ENCODE measurements at regions not wholly inside any gene's neighbourhood (a gene's known extent, or its start where the extent isn't known, plus 50 kb on each side); places are given as distances from the start of the nearest gene placed in this dataset.

DNA sequence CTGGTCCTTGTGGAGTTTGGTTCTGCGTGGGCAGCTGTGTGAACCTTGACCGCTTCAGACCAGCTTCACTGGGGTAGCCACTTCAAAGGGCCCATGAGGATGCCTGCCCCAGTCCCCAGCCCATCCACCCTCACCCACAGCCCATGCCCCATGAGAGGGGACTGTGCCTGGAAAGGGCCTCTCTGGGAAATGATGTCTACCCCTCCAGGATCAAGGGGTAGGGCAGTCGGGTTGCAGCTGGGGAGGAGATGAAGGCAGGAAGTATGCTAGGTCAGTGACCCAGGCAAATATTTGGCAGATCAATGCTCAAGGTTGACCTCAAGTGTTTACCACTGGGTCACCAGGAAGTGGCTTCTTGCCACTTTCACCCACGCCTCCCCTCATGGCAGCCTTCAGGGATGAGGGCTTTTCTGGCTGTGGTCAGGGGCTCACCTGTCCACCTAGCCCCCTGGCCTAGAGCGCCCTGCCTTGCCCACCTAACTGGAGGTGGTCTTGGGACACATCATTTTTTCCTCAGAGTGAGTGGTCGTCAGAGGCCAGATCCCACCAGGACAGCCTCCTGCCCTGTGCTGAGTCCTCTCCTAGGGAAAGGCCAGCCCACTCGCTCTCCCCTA is 109.5 kb downstream of the SNX5 start (continued):
- peak; percentile 85; the same call in 1 of the 2 replicates for TF ChIP-seq ZNF780A (CRISPR knock-in tag; IDR thresholded peaks at IDR 0.05)
- TF ChIP-seq CBFB (CRISPR knock-in tag; IDR thresholded peaks at IDR 0.05) = peak; percentile 99
- TF ChIP-seq ZNF605 (CRISPR knock-in tag; IDR thresholded peaks at IDR 0.05) = peak; percentile 89
- TF ChIP-seq ZNF563 (CRISPR knock-in tag; IDR thresholded peaks at IDR 0.05) = no peak
- peak; percentile 91 for TF ChIP-seq LCORL (IDR thresholded peaks at IDR 0.05)
- peak; percentile 100 for TF ChIP-seq LCORL (CRISPR knock-in tag; IDR thresholded peaks at IDR 0.05)
- no peak for TF ChIP-seq ZNF496 (CRISPR knock-in tag; IDR thresholded peaks at IDR 0.05; ENCODE audit: insufficient replicate concordance)
- no peak for TF ChIP-seq ZNF841 (CRISPR knock-in tag; IDR thresholded peaks at IDR 0.05; ENCODE audit: borderline replicate concordance)
- peak; percentile 97 for TF ChIP-seq ARNTL (CRISPR knock-in tag; IDR thresholded peaks at IDR 0.05)
- TF ChIP-seq HNF4G (IDR thresholded peaks at IDR 0.05; ENCODE audit: borderline replicate concordance, low read depth, low read length) = peak; percentile 99
- peak; percentile 100 for TF ChIP-seq HNF4G (CRISPR knock-in tag; IDR thresholded peaks at IDR 0.05; ENCODE audit: borderline replicate concordance, low read depth)
- peak; percentile 98 for TF ChIP-seq ELF4 (CRISPR knock-in tag; IDR thresholded peaks at IDR 0.05; ENCODE audit: borderline replicate concordance)
- peak; percentile 36; the same call in 1 of the 2 replicates for TF ChIP-seq ZC3H4 (CRISPR knock-in tag; IDR thresholded peaks at IDR 0.05; ENCODE audit: borderline replicate concordance)
- peak; percentile 99 for TF ChIP-seq PITX1 (CRISPR knock-in tag; IDR thresholded peaks at IDR 0.05)
- TF ChIP-seq, protein P1, sequence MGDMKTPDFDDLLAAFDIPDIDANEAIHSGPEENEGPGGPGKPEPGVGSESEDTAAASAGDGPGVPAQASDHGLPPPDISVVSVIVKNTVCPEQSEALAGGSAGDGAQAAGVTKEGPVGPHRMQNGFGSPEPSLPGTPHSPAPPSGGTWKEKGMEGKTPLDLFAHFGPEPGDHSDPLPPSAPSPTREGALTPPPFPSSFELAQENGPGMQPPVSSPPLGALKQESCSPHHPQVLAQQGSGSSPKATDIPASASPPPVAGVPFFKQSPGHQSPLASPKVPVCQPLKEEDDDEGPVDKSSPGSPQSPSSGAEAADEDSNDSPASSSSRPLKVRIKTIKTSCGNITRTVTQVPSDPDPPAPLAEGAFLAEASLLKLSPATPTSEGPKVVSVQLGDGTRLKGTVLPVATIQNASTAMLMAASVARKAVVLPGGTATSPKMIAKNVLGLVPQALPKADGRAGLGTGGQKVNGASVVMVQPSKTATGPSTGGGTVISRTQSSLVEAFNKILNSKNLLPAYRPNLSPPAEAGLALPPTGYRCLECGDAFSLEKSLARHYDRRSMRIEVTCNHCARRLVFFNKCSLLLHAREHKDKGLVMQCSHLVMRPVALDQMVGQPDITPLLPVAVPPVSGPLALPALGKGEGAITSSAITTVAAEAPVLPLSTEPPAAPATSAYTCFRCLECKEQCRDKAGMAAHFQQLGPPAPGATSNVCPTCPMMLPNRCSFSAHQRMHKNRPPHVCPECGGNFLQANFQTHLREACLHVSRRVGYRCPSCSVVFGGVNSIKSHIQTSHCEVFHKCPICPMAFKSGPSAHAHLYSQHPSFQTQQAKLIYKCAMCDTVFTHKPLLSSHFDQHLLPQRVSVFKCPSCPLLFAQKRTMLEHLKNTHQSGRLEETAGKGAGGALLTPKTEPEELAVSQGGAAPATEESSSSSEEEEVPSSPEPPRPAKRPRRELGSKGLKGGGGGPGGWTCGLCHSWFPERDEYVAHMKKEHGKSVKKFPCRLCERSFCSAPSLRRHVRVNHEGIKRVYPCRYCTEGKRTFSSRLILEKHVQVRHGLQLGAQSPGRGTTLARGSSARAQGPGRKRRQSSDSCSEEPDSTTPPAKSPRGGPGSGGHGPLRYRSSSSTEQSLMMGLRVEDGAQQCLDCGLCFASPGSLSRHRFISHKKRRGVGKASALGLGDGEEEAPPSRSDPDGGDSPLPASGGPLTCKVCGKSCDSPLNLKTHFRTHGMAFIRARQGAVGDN (CRISPR knock-in tag; IDR thresholded peaks at IDR 0.05) = peak; percentile 99
- TF ChIP-seq, protein P2, sequence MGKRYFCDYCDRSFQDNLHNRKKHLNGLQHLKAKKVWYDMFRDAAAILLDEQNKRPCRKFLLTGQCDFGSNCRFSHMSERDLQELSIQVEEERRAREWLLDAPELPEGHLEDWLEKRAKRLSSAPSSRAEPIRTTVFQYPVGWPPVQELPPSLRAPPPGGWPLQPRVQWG (CRISPR knock-in tag; IDR thresholded peaks at IDR 0.05; ENCODE audit: borderline replicate concordance, low read depth) = no peak; the same call in 1 of the 2 replicates
- peak; percentile 96 for TF ChIP-seq BORCS8-MEF2B (CRISPR knock-in tag; IDR thresholded peaks at IDR 0.05)
- TF ChIP-seq, protein P3, sequence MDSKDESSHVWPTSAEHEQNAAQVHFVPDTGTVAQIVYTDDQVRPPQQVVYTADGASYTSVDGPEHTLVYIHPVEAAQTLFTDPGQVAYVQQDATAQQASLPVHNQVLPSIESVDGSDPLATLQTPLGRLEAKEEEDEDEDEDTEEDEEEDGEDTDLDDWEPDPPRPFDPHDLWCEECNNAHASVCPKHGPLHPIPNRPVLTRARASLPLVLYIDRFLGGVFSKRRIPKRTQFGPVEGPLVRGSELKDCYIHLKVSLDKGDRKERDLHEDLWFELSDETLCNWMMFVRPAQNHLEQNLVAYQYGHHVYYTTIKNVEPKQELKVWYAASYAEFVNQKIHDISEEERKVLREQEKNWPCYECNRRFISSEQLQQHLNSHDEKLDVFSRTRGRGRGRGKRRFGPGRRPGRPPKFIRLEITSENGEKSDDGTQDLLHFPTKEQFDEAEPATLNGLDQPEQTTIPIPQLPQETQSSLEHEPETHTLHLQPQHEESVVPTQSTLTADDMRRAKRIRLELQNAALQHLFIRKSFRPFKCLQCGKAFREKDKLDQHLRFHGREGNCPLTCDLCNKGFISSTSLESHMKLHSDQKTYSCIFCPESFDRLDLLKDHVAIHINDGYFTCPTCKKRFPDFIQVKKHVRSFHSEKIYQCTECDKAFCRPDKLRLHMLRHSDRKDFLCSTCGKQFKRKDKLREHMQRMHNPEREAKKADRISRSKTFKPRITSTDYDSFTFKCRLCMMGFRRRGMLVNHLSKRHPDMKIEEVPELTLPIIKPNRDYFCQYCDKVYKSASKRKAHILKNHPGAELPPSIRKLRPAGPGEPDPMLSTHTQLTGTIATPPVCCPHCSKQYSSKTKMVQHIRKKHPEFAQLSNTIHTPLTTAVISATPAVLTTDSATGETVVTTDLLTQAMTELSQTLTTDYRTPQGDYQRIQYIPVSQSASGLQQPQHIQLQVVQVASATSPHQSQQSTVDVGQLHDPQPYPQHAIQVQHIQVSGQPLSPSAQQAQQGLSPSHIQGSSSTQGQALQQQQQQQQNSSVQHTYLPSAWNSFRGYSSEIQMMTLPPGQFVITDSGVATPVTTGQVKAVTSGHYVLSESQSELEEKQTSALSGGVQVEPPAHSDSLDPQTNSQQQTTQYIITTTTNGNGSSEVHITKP (CRISPR knock-in tag; IDR thresholded peaks at IDR 0.05; ENCODE audit: low read depth) = peak; percentile 94
- peak; percentile 74 for TF ChIP-seq ZNF256 (CRISPR knock-in tag; conservative IDR thresholded peaks at IDR 0.05)
- TF ChIP-seq ZNF383 (CRISPR knock-in tag; IDR thresholded peaks at IDR 0.05; ENCODE audit: borderline replicate concordance) = peak; percentile 87; the same call in 1 of the 2 replicates

Data from HepG2 (cell line).